ENCODE measurements at regions not wholly inside any gene's neighbourhood (a gene's known extent, or its start where the extent isn't known, plus 50 kb on each side); places are given as distances from the start of the nearest gene placed in this dataset.

DNA sequence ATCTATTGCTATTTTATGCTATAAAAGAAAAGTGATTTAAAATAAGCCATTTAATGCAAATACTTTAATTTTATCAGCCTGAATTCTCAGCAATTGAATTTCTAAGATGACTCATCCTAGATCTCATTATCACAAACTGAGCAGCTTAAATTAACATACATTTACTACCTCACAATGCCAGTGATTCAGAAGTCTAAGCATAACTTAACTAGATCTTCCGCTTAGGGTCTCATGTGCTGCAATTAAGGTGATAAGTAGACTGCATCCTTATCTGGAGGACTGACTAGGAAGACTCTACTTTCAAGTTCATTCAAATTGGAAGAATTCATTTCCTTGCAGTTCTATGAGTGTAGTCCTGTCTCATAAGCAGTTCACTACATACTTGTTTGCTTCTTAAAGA is 286.6 kb downstream of the COL11A1 start:
- TF ChIP-seq, protein P1, sequence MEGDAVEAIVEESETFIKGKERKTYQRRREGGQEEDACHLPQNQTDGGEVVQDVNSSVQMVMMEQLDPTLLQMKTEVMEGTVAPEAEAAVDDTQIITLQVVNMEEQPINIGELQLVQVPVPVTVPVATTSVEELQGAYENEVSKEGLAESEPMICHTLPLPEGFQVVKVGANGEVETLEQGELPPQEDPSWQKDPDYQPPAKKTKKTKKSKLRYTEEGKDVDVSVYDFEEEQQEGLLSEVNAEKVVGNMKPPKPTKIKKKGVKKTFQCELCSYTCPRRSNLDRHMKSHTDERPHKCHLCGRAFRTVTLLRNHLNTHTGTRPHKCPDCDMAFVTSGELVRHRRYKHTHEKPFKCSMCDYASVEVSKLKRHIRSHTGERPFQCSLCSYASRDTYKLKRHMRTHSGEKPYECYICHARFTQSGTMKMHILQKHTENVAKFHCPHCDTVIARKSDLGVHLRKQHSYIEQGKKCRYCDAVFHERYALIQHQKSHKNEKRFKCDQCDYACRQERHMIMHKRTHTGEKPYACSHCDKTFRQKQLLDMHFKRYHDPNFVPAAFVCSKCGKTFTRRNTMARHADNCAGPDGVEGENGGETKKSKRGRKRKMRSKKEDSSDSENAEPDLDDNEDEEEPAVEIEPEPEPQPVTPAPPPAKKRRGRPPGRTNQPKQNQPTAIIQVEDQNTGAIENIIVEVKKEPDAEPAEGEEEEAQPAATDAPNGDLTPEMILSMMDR (conservative IDR thresholded peaks at IDR 0.05), result no peak
- no peak for TF ChIP-seq ZFX (IDR thresholded peaks at IDR 0.05)

Data from C4-2B (cell line).